HG02571 (cell line): ENCODE measurements at regions not wholly inside any gene's neighbourhood (a gene's known extent, or its start where the extent isn't known, plus 50 kb on each side); places are given as distances from the start of the nearest gene placed in this dataset.
A peak's percentile ranks its signal among the peaks of the same experiment; 100 is the strongest.

Source experiments
- ATAC-seq: cut with Tn5 transposase; IDR thresholded peaks from one replicate; pipeline ENCODE4 v1.9.1; 2021; ENCODE audit warnings: mild to moderate bottlenecking, moderate library complexity; ENCODE audit not compliant: unreplicated experiment

DNA sequence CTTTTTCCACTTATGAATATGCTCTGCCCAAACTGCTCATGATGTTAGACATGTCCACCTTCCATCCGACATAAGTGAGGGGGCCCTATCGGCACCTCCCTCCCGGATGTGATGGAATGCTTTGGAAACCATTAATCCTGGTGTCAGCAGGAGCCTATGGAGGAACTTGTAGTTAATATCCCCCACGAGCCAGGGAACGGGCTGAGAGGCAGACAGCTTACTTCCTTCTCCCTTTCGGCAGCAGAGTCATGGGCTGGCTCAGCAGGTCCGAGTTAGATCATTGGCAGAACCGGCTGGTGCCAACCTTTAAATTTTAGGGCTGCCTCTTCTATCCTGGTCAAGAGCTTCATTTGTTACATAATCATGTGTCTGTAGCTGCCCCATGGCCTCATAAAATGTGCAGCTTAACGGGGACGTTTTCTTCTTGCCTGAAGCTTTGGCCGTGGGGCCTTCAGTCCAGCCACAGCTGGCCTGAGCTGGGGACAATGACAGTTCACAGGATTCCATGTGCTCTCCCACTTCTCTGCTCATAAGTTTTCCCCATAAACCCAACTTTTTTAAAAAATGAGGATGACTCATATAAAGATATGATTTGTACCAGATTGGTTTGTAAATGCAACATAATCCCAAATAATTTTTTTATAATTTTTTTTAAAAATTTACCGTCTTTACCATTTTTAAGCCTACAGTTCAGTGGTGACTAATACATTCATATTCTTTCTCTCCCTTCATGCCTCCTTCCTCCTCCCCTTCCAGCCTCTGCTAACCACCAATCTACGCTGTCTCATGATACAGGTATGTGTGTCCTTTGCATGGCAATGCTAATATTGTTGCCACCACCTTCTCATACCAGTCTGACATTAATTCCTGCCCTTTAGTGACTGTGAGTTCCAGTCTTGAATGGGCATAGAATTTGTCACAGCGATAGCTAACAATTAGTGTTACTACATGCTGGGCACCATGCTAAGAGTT lies 62.2 kb upstream of the RGMA start:
- no peak for ATAC-seq

DNA sequence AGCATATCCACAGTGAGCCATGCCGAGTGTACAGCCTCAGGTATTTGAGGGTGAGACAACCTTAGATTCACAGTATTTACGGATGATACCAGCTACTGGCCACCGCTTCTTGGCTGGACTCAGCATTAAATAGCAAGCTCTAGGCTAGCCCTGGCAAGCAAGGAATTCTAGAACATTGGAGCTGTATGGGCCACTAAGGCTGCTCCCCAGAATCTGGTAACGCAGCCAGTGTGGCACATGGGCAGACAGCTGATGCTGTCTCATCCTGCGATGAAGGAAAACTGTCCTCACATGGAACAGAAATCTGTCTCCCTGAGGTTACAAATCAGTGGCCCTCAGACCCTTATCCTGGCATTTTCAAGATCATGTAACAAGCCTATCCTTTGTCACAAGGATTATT lies 57.6 kb upstream of the RGMA start:
- ATAC-seq = no peak

GRCh38 chr15:93146196-93146595 lies 57.2 kb upstream of the RGMA start:
- ATAC-seq = no peak

DNA sequence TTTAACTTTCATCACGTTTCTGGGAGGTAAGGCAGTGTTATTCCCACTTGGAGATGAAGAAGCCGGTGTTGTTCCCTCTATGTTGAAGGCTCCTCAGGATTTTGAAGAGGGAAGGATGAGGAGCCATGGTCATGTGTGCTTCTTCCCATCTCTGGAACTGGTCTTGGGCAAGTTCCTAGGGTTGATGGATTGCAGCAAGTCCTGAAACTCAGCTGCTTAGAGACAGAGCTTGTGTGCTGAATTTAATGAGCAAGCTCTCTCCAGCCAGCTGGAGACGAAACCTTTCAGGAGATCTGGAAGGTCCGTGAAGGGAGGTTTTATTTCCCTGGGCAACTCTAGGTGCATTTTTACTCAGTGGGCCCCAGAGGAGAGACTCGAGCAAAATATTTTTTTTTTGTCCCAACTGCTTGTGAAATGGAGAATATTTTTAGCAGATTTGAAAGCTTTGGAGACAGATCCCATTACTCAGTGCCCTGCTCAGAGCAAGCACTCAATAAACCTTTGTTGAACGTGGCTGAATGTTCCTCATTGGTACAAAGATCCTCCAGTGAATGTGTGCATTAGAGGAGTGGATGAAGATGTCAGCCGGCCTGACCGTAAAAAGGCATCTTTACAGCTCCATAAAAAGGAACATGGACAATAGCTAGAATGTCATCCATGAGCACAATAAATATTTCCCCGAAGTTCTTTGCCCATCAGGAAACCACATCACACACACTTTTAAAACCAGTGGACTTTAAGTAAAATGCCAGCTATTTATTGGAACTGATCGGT lies 55.6 kb upstream of the RGMA start:
- no peak for ATAC-seq

DNA sequence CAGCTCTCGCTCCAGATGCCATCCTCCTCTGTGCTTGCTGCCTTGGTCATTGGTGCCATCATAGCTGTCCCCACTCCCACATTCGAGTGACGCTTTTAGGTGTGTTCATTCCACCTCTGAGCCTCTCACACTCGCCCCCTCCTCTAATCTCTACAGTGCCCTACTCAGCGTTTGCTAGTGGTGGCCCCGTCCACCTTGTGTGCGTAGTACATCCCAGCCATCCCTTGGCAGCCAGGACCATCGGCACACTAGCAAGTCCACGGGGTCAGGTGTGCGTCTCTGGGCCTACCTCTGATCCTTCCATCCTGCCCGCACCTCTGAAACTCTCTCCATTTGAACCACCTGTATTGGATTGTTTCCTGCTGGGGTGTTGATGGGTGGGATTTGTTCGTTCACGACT lies 54.2 kb upstream of the RGMA start:
- ATAC-seq = no peak

DNA sequence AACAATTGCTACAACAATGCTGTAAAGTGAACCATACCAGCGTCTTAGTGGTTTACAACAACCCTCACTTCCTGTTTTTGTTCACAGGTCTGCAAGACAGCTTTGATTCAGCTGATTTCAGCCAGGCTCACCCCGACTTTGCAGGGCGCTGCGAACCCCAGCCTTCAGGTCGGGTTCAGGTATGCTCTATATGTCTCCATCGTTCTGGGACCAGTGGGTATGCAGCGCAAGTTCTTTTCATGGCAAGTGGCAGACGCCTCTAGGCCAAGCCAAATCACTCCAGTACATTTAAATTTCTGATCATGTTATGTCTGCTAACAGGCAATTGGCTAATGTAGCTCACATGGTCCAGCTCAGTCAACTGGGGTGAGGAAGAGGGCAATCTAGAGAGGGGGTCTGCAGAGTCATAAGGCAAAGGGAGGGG lies 52.4 kb upstream of the RGMA start:
- peak; percentile 95 for ATAC-seq

DNA sequence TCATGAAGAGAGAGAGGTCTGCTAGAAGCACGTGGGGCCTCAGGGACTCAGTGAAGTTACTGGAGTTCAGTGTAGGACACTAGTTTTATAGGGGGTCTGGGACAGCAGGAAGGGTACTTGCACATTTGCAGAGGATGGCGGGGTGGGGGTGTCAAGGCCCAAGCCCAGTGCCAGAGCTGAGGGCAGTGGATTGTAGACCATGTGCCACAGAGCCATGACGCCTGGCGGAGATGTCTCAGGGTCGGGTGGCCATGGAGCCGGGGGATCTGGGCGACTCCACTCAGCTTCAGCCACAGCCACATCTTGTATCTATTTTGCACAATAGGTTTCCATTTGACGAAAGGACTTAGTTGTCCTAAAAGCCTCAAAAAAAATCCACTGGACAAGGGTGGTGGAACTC lies 50.4 kb upstream of the RGMA start:
- ATAC-seq = no peak

DNA sequence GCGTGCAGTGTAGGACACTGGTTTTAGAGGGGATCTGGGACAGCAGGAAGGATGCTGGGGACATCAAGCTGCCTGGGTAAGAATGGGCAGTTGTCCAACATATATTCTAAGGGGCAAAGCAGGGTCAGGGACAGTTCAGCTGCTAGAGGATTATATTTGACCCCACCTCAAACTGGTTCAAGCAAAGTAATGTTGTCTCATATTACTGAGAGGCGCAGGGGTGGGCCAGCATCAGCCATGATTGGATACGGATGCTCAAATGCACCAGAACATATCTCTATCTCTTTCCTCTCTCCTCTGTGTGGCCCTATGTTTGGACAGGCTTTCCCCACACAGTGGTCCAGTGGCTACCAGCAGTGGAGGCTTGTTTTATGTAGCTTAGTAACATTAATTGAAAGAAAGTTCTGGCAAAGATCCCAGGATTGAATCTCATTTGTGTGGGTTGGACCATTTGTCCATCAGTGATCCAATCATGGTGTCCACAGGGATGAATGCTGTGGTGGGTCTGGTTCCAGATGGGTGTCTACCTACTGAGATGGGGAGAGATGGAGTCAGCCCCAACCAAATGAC lies 49.8 kb upstream of the RGMA start:
- ATAC-seq = no peak
